Activated CD4-positive, alpha-beta memory T cell treated with anti-CD3 and anti-CD28 coated beads for 36 hours (primary cell): ENCODE measurements at regions not wholly inside any gene's neighbourhood (a gene's known extent, or its start where the extent isn't known, plus 50 kb on each side); places are given as distances from the start of the nearest gene placed in this dataset.

ENCODE experiments used
- CTCF ChIA-PET: fragments of 350-600 bp; sonication (Branson Sonifier 250); formaldehyde crosslinking; loops from one replicate; lab custom pipeline; 2021; ENCODE audit warnings: antibody characterized with exemption, inconsistent platforms; lab: Charles Lee
- POLR2A ChIA-PET: fragments of 350-600 bp; sonication (Branson Sonifier 250); formaldehyde crosslinking; loops from one replicate; lab custom pipeline; 2021; ENCODE audit warnings: antibody characterized with exemption; lab: Charles Lee
- DNase-seq: peaks from one replicate; pipeline ENCODE4 v3.0.0-alpha.2; 2020
- H3K27ac Mint-ChIP-seq: one replicate; pipeline ENCODE4 v1.8.0; 2021; ENCODE audit warnings: mixed read lengths
- H3K27me3 Mint-ChIP-seq: one replicate; pipeline ENCODE4 v1.8.0; 2021; ENCODE audit warnings: mixed read lengths
- H3K36me3 Mint-ChIP-seq: one replicate; pipeline ENCODE4 v1.8.0; 2021; ENCODE audit warnings: mixed read lengths
- H3K4me1 Mint-ChIP-seq: one replicate; pipeline ENCODE4 v1.8.0; 2021; ENCODE audit warnings: low read depth, mixed read lengths
- H3K4me3 Mint-ChIP-seq: one replicate; pipeline ENCODE4 v1.8.0; 2021; ENCODE audit warnings: mild to moderate bottlenecking, mixed read lengths
- H3K9me3 Mint-ChIP-seq: one replicate; pipeline ENCODE4 v1.8.0; 2021; ENCODE audit warnings: mixed read lengths
- intact Hi-C: fragments of 100-400 bp; cut with micrococcal nuclease; formaldehyde crosslinking; loops from one replicate; pipeline ENCODE4 v1.15.1; 2023

DNA sequence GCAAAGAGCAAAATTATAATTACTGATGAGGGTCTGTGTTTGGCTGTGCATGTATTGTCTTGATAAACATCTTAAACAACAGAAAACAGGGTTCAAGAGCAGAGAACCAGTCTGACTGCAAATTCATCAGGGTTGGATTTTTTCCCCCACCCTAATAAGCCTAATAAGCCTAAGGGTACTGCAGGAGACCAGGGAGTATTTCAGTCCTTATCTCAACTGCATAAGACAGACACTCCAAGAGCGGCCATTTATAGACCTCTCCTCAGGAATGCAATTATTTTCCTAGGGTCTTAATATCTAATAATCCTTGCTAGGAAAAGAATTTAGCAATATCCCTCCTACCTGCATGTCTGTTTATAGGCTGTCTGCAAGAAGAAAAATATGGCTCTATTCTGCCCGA, 2011.5 kb upstream of the PCDH20 start:
- ChIA-PET CTCF (no interaction called here), POLR2A (no interaction called here)
- peaks cover 12% of the 10 kb centered on the region for H3K9me3 Mint-ChIP-seq

DNA sequence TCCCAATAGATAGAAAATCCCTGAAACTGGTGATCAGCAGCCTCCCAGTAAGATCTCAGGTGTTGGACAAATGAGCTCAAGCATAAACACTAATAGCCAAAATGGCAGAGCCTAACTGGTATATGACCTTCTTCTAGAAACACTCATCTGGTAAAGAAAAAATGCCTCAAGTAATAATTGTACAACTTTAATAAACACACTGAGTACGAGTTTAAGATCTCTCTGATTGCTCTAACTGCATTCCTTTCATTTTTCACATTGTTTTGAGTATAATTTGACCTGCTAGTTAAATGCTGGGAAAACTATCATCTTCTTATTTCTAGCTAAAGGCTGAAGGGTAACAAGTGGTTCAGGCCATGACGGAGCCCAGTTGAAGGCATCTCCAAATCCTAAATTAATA, 2009.5 kb upstream of the PCDH20 start:
- Mint-ChIP-seq H3K4me1 (no peaks in the 10 kb centered on the region), H3K4me3 (no peak overlapping the region), H3K9me3 (peaks cover 12% of the 10 kb centered on the region), H3K27me3 (no peaks in the 10 kb centered on the region), H3K27ac (no peak overlapping the region), H3K36me3 (no peaks in the 10 kb centered on the region)
- DNase-seq = no peak
- intact Hi-C loops = no loop called here
- POLR2A ChIA-PET = no interaction called here
- CTCF ChIA-PET = no interaction called here

More for the DNA sequence above, 2011.5 kb upstream of the PCDH20 start:
- no peak overlapping the region for H3K4me3 Mint-ChIP-seq
- H3K27ac Mint-ChIP-seq = no peak overlapping the region
- H3K36me3 Mint-ChIP-seq = no peaks in the 10 kb centered on the region
- H3K4me1 Mint-ChIP-seq = no peaks in the 10 kb centered on the region
- no peaks in the 10 kb centered on the region for H3K27me3 Mint-ChIP-seq
- no peak for DNase-seq
- intact Hi-C loops = no loop called here

DNA sequence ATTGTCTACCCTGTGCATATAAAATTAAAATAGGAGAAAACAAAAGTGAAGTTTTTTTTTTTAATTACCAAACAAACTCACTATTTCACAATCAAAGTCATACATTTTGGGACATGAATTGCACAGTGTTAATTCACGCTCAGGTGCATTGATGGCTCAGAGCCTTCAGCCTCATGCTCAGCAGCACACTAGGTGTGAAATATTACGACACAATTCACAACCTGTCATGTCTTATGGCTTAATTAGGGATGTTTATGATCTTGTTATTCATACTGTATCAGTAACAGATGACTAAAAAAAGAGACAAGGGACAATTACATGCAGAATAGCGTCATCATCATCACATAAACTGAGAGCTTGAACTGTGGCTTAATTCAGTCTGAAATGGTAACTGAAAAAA, 2005.5 kb upstream of the PCDH20 start:
- Mint-ChIP-seq H3K4me3 (no peak overlapping the region), H3K27me3 (no peaks in the 10 kb centered on the region), H3K9me3 (peaks cover 18% of the 10 kb centered on the region), H3K27ac (no peak overlapping the region), H3K36me3 (no peaks in the 10 kb centered on the region), H3K4me1 (no peaks in the 10 kb centered on the region)
- ChIA-PET POLR2A (no interaction called here), CTCF (no interaction called here)
- intact Hi-C loops = no loop called here
- DNase-seq = no peak

DNA sequence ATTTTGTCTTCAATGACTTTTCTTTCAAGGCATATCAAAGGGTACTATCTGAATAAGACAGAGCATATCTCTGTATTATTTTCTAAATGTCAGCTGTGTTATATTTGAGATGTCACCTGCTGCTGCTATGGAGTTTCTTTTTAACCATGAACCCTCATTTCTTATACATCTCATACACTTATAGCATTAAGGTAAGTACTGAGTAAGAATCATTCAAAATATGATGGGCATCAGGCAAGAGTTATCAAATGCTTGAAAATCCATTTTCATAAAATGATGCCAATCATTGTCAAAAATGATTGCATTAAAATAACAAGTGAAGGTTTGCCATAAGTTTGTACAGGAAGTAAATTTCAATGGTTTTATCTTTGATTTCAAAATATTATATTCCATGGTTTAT, 2005.0 kb upstream of the PCDH20 start:
- H3K4me3 Mint-ChIP-seq = no peak overlapping the region
- POLR2A ChIA-PET = no interaction called here

DNA sequence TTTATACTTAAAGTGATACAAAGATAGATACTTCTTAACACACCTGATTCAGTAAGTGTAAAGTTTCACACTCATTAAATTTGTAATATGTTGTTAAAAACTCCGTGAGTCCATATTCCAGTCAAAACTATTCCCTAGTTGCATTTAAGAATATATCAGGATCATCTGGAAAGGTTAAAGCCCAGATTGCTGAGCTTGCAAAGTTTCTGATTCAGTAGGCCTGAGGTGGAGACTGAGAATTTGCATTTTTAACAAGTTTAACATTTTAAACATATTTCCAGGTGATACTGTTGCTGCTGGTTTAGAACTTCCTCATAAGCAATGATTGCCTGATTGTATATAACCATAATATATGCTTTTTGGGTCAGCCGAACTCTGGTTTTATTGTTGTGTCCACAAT, 1998.6 kb upstream of the PCDH20 start:
- intact Hi-C loops = no loop called here
- no peak overlapping the region for H3K27ac Mint-ChIP-seq
- ChIA-PET CTCF (no interaction called here), POLR2A (no interaction called here)
- H3K4me3 Mint-ChIP-seq = no peak overlapping the region
- peaks cover 12% of the 10 kb centered on the region for H3K9me3 Mint-ChIP-seq
- DNase-seq = no peak
- no peaks in the 10 kb centered on the region for H3K36me3 Mint-ChIP-seq
- H3K27me3 Mint-ChIP-seq = no peaks in the 10 kb centered on the region
- no peaks in the 10 kb centered on the region for H3K4me1 Mint-ChIP-seq

More for the DNA sequence above, 2005.0 kb upstream of the PCDH20 start:
- Mint-ChIP-seq H3K9me3 (peaks cover 19% of the 10 kb centered on the region), H3K27me3 (no peaks in the 10 kb centered on the region), H3K36me3 (no peaks in the 10 kb centered on the region), H3K27ac (no peak overlapping the region), H3K4me1 (no peaks in the 10 kb centered on the region)
- no peak for DNase-seq
- intact Hi-C loops = no loop called here
- CTCF ChIA-PET = no interaction called here

DNA sequence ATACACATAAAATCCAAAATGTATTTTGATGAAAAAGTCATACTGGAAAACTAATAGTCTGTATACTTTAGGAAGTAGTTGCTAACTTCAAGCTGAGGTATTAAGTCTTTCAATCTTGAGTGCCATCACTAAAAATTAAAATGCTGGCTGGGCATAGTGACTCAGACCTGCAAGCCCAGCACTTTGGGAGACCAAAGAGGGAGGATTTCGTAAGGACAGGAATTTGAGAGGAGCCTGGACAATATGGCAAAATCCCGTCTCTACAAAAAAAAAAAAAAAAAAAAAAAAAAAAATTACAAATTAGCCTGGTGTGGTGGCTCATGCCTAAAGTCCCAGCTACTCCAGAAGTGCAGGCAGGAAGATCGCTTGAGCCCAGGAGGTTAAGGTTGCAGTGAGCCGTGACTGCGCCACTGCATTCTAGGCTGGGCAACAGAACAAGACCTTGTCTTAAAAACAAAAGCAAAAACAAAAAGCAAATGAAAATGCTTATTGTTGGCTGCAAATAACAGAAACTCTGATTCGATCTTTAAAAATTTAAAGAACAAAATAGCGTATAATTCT, 1994.2 kb upstream of the PCDH20 start:
- H3K36me3 Mint-ChIP-seq = no peaks in the 10 kb centered on the region
- ChIA-PET CTCF (no interaction called here), POLR2A (no interaction called here)
- DNase-seq = no peak
- no peak overlapping the region for H3K4me3 Mint-ChIP-seq
- no peaks in the 10 kb centered on the region for H3K4me1 Mint-ChIP-seq
- H3K9me3 Mint-ChIP-seq = peaks cover 1% of the 10 kb centered on the region
- H3K27ac Mint-ChIP-seq = no peak overlapping the region
- no peaks in the 10 kb centered on the region for H3K27me3 Mint-ChIP-seq
- intact Hi-C loops = no loop called here

DNA sequence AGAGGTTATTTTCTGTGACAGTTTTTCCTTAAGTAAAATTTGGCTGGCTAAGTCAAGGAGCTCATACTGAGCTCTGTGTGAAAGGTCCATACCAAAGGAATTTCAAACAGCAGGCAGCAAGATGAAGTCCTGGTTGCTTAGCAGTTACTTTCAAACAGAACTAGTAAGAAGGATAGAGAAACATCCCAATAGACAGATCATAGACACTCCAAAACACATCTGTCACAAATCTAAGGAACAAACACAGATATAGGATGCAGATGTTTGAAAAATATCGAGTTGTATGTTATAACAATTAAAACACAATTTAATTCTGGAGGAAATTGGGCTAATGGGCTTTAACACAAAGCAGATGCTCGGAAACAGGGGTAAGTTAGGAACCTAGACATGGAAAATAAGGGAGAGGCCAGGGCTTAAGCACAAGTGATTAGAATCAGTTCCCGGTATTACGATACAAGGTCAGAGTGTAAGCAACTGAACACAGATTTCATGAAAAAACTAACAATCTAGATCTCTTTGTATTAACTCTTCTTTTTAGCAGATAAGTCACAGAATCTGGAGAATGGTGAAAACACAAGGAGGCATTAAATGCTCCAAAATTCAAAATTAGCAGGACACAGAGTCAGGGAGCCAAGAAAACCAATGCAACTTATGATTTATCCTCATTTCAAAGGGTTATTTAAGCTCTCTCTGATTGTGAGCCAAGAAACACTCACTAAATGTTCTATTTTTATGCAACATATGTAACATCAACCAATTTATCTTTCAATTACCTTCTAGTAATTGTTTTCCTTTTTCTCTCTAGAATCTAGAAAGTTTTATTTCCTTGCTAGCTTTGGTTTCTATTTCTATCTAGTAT, 1992.9 kb upstream of the PCDH20 start:
- Mint-ChIP-seq H3K27me3 (no peaks in the 10 kb centered on the region), H3K36me3 (no peaks in the 10 kb centered on the region), H3K27ac (no peak overlapping the region), H3K4me3 (no peak overlapping the region), H3K4me1 (no peaks in the 10 kb centered on the region), H3K9me3 (peaks cover 7% of the 10 kb centered on the region)
- intact Hi-C loops = no loop called here
- no peak for DNase-seq
- ChIA-PET CTCF (no interaction called here), POLR2A (no interaction called here)

DNA sequence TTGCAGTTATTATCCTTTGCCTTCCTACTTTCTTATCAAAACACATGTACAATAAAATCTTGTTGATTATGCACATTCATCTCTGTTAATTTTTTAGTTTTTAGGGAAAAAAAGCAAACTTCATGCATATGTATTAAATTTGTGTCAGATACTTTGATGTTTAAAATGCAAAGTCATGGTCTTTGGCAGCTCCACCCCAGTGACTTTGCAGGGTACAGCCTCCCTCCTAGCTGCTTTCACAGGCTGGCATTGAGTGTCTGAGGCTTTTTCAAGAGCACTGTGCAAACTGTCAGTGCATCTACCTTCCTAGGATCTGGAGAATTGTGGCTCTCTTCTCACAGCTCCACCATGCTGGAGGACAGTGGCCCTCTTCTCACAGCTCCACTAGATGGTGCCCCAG, 1988.1 kb upstream of the PCDH20 start:
- no peak overlapping the region for H3K4me3 Mint-ChIP-seq
- peaks cover 24% of the 10 kb centered on the region for H3K9me3 Mint-ChIP-seq
- CTCF ChIA-PET = no interaction called here
- H3K4me1 Mint-ChIP-seq = no peaks in the 10 kb centered on the region
- H3K36me3 Mint-ChIP-seq = no peaks in the 10 kb centered on the region
- intact Hi-C loops = no loop called here
- no peaks in the 10 kb centered on the region for H3K27me3 Mint-ChIP-seq
- POLR2A ChIA-PET = no interaction called here
- no peak overlapping the region for H3K27ac Mint-ChIP-seq
- DNase-seq = no peak

DNA sequence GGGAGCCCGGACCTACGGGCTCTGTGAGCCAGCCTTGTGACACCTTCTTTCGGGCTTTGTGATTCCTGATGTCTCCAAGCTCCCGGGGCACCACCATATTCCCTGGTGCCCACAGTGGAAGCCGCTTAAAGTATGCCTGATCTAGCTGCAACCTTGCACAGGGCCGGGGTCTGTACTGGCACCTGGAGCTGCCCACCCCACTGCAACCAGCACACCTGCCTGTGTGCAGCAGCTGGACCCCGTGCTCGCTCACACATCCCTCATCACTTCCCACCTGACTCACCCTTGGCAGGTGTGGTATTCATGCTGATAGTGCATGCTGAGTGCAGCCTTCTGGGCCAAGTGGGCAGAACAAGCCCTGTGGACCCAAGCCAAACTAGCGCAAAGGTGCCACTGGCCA, 1981.1 kb upstream of the PCDH20 start:
- CTCF ChIA-PET = no interaction called here
- Mint-ChIP-seq H3K27me3 (no peaks in the 10 kb centered on the region), H3K36me3 (no peaks in the 10 kb centered on the region), H3K4me3 (no peak overlapping the region), H3K27ac (no peak overlapping the region), H3K4me1 (no peaks in the 10 kb centered on the region), H3K9me3 (peaks cover 11% of the 10 kb centered on the region)
- POLR2A ChIA-PET = no interaction called here
- no peak for DNase-seq
- intact Hi-C loops = no loop called here

DNA sequence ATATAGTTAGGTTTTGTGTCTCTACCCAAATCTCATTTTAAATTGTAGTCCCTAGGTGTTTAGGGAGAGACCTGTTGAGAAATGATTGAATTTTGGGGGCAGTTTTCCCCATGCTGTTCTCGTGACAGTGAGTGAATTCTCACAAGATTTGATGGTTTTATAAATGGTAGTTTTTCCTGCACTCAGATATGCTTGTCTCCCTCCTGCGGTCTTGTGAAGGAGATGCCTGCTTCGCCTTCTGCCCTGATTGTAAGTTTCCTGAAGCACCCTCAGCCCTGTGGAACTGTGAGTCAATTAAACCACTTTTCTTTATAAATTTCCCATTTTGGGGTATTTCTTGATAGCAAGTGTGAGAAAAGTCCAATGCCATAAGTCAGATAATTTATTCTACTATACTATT, 1977.5 kb upstream of the PCDH20 start:
- H3K9me3 Mint-ChIP-seq = peaks cover 8% of the 10 kb centered on the region
- DNase-seq = no peak
- H3K4me3 Mint-ChIP-seq = no peak overlapping the region
- H3K27ac Mint-ChIP-seq = no peak overlapping the region
- H3K4me1 Mint-ChIP-seq = no peaks in the 10 kb centered on the region
- H3K27me3 Mint-ChIP-seq = no peaks in the 10 kb centered on the region
- no peaks in the 10 kb centered on the region for H3K36me3 Mint-ChIP-seq
- POLR2A ChIA-PET = no interaction called here
- intact Hi-C loops = no loop called here
- CTCF ChIA-PET = no interaction called here

DNA sequence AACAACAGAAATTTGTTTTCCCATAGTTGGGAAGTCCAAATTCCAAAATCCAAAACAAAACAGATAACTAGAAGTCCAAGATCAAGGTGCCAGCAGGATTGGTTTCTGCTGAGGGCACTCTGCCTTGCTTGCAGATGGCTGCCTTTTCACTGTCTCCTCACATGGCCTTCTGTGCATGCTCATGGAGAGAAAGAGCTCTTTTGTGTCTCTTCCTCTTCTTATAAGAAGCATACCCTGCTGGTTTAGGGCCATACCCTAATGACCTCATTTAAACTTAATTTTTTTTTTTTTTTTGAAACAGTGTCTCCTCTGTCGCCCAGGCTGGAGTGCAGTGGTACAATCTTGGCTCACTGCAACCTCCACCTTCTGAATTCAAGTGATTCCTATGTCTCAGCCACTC, 1974.1 kb upstream of the PCDH20 start:
- Mint-ChIP-seq H3K27me3 (no peaks in the 10 kb centered on the region), H3K36me3 (no peaks in the 10 kb centered on the region), H3K4me3 (no peak overlapping the region), H3K27ac (no peak overlapping the region), H3K9me3 (peaks cover 6% of the 10 kb centered on the region), H3K4me1 (no peaks in the 10 kb centered on the region)
- intact Hi-C loops = no loop called here
- CTCF ChIA-PET = no interaction called here
- POLR2A ChIA-PET = no interaction called here
- DNase-seq = no peak

DNA sequence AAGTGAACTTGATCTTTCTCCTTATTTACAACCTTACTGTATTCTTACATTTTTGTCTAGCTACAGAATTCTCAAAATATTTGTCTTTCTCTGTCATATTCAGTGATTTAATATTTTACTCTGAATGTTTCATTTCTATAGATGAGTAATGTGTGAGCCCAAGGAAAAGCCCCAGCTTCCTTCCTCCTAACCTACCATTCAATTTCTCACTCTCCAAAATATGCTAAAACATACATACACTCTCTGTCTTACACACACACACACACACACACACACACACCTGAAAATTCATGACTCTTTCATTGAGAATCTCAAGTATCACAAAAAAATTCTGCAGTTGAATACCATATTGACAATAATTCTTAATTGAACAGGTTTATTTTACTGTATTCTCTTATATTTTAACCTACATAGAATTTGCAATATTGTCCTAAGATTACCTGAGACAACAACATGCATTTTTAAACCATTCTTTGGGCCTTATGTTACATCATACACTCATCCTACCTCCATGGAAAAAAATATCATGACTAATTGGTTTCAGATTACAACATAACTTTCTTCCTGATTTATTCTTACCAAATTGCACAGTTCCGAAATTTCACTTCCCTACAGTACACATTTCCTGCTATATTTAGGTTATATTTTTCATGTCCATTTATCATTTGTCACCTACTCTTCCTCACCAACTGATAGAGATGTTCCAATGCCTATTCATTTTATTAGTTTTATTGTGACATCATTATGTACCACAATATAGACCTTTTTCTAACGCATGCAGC, 1965.6 kb upstream of the PCDH20 start:
- no peak overlapping the region for H3K27ac Mint-ChIP-seq
- intact Hi-C loops = no loop called here

More for the DNA sequence above, 1965.6 kb upstream of the PCDH20 start:
- ChIA-PET CTCF (no interaction called here), POLR2A (no interaction called here)
- Mint-ChIP-seq H3K4me1 (no peaks in the 10 kb centered on the region), H3K9me3 (peaks cover 11% of the 10 kb centered on the region), H3K4me3 (no peak overlapping the region), H3K27me3 (no peaks in the 10 kb centered on the region), H3K36me3 (no peaks in the 10 kb centered on the region)
- no peak for DNase-seq
